Activated CD4-positive, alpha-beta T cell treated with anti-CD3 and anti-CD28 coated beads, Interleukin-2, amount 50 U/mL, for 4 hours (primary cell): ENCODE measurements at regions not wholly inside any gene's neighbourhood (a gene's known extent, or its start where the extent isn't known, plus 50 kb on each side); places are given as distances from the start of the nearest gene placed in this dataset.
"Not testable (repeated sequence)": the region's sequence is repeated elsewhere in the genome, so short reads cannot be mapped to it uniquely, and the experiment has no call there.

ENCODE experiments used
- DNase-seq, 2 experiments: peaks; one replicate each; pipeline ENCODE4 v3.0.0-alpha.2; 2020

GRCh38 chr15:96585484-96586386, 255.2 kb downstream of the NR2F2 start:
- DNase-seq: no peak

- no peak for DNase-seq
Observed at GRCh38 chr15:96586901-96587300, 256.4 kb downstream of the NR2F2 start.

DNA sequence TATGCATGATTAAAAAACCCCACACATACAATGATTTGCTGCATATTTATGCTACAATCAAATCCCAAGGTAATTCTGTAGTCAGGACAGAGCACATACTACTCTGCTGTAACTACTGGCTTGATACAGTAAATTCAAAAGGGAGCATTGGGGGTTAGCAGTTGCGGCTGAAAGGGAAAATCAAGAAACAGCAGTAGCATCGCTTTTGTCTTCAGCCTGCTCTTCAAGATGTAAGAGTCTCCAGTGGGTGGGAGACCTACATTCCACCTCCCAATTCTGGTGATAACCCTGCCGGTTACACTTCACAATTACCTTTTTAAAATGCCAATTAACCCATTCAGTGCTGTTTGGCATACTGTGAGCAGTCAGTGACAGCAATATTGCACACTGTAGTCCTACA, 259.4 kb downstream of the NR2F2 start:
- no peak for DNase-seq

DNA sequence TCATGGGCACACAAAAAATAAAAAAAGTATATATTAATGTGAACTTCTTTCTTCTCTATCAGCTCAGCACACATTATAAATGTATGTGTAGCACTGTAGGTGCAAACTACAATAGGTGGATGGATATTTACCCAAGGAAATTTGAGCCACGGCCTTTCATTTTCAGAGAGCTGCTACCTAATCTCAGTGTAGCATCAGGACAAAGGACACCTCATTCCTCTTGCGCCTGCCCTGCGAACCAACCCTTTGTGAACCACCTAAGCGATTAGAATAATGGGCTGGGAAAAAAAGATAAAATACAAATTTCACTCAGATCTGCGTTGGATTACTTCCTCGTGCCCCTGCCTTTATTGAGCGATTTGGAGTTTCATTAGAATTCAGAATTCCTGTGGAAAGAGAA, 263.2 kb downstream of the NR2F2 start:
- no peak for DNase-seq

DNA sequence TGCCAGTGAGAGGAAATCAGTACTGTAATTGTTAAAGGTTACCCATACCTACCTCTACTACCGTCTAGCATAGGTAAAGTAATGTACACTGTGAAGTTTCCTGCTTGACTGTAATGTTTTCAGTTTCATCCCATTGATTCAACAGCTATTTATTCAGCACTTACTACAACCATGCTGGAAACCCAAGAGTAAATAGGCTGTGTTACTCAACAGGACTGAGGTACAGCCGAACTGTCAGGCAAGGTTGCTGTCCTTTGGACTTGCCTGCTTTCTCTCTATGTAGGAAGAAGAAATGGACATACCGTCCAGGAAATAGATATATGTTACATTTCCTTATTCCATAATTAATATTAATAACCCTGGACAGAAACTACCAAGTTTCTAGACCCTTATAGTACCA, 265.5 kb downstream of the NR2F2 start:
- no peak for DNase-seq

DNA sequence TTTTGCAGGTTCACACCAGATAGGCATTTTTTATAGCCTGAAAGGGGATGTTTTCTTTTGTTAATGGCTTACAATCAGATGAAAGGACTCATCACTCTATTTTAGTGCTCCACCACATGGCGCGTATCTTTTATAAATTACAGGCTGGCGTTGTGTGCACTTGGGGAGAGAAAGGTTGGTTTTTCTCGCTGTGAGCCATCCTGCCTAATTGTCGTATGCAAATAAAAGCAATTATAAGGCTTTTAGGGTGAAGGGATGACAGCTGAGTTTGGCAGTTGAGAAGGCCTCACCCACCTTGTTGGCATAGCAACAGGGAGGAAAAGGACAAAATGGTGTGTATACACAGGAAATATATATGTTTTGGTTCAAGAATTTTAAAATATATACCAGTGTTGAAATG, 268.0 kb downstream of the NR2F2 start:
- DNase-seq: no peak

DNA sequence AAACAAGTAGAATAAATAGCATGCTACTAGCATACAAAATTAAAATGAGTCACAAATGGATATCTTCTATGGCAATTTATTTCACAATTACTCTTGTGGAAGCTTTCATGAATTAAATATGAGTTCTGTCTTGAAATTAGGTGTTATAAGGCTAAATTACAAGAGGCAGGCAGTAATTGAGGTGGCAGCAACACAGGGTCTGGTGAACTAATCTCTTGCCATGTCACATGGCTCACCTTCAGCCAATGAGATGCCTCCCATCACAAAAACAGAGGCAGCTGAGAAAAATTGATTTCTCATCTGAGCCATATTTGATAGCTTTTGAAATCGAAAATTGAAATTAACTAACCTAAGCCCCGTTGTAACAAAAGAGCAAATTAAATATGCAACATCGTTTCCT, 268.8 kb downstream of the NR2F2 start:
- DNase-seq: no peak

GRCh38 chr15:96600350-96600749, 269.9 kb downstream of the NR2F2 start:
- no peak for DNase-seq

GRCh38 chr15:96606617-96607016, 276.1 kb downstream of the NR2F2 start:
- DNase-seq: no peak

DNA sequence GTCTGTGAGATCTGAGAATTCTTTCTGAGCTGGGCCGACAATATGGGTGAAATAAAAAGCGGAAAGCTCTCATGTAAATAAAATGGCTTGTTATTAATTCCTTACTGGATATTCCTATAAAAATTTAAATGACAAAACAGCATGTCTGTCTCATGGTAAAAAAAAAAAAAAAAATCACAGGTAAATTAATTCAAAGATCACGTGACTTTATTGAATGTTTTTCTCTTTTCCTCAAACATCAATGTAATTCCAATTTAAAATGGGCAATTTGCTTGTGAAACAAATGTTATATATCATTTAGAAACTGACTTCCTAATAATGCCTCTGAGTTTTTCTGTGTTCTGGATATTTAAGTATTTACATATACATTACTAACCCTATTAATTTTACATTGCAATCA, 280.3 kb downstream of the NR2F2 start:
- no peak for DNase-seq

DNA sequence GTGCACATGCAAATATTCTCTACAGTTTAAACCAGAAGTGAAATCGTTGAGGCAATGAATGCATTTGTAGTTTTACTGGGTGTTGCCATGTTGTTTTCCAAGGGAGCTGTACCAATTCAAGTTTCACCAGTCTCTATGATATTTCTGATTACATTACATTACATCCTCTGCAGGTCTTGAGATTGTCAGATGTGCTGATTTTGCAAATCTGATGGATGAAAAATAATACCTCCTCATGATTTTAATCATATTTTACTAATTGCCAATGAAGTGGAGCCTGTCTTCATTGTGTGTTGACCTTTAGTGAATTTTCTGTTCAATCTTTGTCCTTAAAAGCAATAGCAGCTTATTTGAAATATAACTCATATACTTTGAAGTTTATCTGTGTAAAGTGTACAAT, 282.4 kb downstream of the NR2F2 start:
- DNase-seq: no peak

- no peak for DNase-seq
Observed at GRCh38 chr15:96619174-96619573, 288.7 kb downstream of the NR2F2 start.

- DNase-seq: no peak
Observed at GRCh38 chr15:96622714-96623113, 292.2 kb downstream of the NR2F2 start.

- no peak for DNase-seq
Observed at GRCh38 chr15:96625256-96625655, 294.8 kb downstream of the NR2F2 start.

DNA sequence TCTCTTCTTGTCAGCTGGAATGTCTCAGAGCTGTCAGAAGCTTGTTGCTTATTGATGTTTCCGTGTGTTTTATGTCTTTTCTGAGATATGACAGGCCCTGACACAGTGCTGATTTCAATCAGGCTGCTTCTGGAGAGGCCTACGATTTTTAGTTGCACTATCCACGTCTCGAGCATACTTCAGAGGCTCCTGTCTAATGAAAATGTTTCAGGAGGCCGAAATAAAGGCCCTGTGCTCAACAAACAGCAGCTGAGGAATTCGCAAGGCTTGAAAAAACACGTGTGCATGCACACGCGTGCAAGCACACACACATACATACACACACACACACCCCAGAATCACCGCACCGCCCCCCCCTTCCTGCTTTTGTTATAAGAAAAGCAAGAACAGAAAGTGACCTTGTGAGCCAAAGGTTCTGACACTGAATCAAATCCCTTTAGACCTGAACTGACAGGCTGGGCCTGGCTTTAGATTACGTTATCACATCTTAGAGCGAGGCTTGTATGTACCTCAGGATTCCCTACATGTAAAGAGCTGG, 296.6 kb downstream of the NR2F2 start:
- no peak for DNase-seq

DNA sequence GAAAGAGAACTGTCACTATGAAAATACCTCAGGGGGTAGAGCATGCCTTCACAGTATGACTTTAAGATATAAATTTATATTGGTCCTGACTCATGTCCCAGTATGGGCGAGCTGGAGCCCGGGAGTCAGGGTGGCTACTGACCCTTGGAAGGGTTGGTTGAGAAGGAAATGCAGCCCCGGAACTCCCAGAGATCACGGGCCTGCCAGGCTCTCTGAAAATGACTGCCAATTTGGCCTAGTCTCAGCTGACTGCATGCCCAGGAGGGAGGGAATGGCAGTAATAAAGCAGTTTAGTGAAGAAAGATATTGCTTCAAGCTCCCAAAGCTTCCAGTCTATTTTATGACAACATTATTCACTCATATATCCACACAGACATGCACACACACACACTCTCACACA, 299.0 kb downstream of the NR2F2 start:
- no peak for DNase-seq

GRCh38 chr15:96638793-96639192, 308.3 kb downstream of the NR2F2 start:
- no peak for DNase-seq

DNA sequence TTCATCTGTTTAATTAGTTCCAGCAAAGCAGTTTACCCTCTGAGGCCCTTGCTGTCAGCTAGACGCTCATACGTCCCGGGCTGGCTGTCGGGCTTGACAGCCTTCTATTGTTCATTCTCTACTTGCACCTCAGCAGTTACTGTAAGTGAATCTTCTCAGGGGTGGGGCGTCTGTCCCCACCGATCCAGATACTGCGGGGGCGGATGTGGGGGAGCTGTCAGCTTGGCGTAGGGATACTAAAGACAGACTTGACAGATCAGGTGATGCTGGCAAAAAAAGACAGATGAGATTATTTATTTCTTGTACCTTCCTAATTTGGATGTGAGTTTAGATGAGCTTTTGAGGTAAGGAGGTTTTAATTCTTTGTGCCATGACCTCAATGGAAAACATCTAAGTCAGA, 315.3 kb downstream of the NR2F2 start:
- no peak for DNase-seq

GRCh38 chr15:96648866-96649265, 318.4 kb downstream of the NR2F2 start:
- DNase-seq: no peak

- no peak for DNase-seq
Observed at GRCh38 chr15:96657096-96657495, 326.6 kb downstream of the NR2F2 start.

- not testable (repeated sequence) for DNase-seq
Observed at GRCh38 chr15:96666979-96667378, 336.5 kb downstream of the NR2F2 start.

- no peak for DNase-seq
Observed at GRCh38 chr15:96670389-96670788, 339.9 kb downstream of the NR2F2 start.

- no peak for DNase-seq
Observed at GRCh38 chr15:96672629-96673028, 342.1 kb downstream of the NR2F2 start.

DNA sequence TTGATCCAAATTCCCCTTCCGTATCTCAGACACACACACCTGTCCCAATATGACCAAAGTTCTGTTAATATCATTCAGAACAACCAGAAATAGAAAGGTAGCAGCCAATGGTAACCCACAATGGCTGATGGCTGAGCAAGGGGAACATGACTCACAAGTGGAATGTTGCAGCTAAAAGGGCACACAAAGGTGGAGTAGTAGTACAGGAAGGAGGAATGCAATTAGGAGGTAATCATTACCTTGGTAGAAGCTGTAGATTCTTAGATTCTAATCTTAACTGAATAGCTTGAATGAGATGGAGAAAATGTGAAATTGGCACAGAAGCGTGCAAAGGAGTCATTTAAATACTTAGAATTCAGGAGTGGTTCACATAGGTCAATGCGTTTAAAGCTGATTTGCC, 347.9 kb downstream of the NR2F2 start:
- DNase-seq: no peak
